ENCODE measurements at regions not wholly inside any gene's neighbourhood (a gene's known extent, or its start where the extent isn't known, plus 50 kb on each side); places are given as distances from the start of the nearest gene placed in this dataset.
A peak's percentile ranks its signal among the peaks of the same experiment; 100 is the strongest.

DNA sequence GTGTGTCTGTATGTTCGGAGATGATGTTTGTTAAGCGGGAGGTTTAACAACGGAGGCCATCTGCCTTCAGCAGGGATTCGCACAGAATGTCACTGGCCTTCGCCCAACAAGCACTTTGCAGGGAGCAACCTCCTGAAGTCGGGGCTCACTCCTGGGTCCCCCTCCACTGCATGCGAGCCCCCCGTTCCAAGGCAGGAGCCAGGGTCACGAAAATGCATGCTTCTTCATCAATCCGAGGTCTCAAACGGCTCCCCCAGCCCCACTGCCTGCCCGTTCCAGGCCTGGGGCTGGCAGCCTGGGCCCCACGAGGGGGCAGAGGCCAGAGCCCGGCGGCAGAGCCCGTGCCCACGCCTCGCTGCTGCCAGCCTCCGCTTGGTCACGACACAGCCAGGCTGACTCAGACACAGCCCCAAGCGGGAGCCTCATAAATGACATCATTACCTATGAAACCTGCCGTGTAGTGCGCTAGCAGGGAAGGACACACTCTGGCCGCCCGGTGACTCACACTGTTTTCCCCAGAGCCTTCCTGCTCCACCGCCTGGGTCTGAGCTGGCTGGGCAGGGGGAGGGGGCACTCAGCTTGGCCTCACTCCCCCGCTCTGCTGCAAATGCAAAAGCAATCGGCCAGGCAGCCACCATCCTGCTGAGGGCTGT is 169.5 kb upstream of the RTL1 start:
- Histone ChIP-seq H3K4me3 (no peak overlapping the region), H3K36me3 (replicated peaks) (no peaks in the 10 kb centered on the region), H3K27me3 (ENCODE audit: low read depth) (no peaks in the 10 kb centered on the region), H3K4me1 (no peaks in the 10 kb centered on the region), H3K9me3 (no peaks in the 10 kb centered on the region)
- peak in 1 of 2 experiments; percentile 49 for DNase-seq (ENCODE audit: low spot score in 2 of 2)
- in situ Hi-C loops (cut with MboI; ENCODE audit: low sequenced_read_pairs), result no loop called here

DNA sequence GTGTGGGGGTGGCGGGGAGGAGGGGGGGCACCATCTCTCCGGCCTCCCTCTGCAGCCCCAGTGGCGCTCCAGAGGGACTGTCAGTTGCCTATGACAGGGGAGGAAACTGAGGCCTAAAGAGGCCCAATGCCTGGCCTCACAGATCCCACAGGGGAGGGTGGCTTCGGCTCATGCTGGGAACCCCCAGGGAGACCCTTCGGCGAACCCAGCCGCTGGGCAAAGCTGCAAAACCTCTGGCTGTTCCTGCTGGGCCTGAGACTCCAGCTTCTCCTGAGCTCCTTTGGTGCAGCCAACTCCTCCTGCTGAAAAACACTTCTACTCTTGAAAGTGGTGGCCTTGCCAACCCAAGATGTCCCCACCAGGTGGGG is 170.1 kb upstream of the RTL1 start:
- Histone ChIP-seq H3K4me1 (no peaks in the 10 kb centered on the region), H3K9me3 (no peaks in the 10 kb centered on the region), H3K27me3 (ENCODE audit: low read depth) (no peaks in the 10 kb centered on the region), H3K4me3 (no peak overlapping the region), H3K36me3 (replicated peaks) (no peaks in the 10 kb centered on the region)
- DNase-seq (ENCODE audit: low spot score in 2 of 2), result no peak
- in situ Hi-C loops (cut with MboI; ENCODE audit: low sequenced_read_pairs), result no loop called here

GRCh38 chr14:101074196-101075024 is 170.9 kb upstream of the RTL1 start:
- no peaks in the 10 kb centered on the region for H3K4me1 ChIP-seq
- H3K27me3 ChIP-seq (ENCODE audit: low read depth), result peaks cover 2% of the 10 kb centered on the region; the same call in 1 of the 2 replicates
- H3K9me3 ChIP-seq, result no peaks in the 10 kb centered on the region
- H3K4me3 ChIP-seq, result no peak overlapping the region
- in situ Hi-C loops (cut with MboI; ENCODE audit: low sequenced_read_pairs), result no loop called here
- no peaks in the 10 kb centered on the region for H3K36me3 ChIP-seq (replicated peaks)
- DNase-seq (ENCODE audit: low spot score in 2 of 2), result no peak

DNA sequence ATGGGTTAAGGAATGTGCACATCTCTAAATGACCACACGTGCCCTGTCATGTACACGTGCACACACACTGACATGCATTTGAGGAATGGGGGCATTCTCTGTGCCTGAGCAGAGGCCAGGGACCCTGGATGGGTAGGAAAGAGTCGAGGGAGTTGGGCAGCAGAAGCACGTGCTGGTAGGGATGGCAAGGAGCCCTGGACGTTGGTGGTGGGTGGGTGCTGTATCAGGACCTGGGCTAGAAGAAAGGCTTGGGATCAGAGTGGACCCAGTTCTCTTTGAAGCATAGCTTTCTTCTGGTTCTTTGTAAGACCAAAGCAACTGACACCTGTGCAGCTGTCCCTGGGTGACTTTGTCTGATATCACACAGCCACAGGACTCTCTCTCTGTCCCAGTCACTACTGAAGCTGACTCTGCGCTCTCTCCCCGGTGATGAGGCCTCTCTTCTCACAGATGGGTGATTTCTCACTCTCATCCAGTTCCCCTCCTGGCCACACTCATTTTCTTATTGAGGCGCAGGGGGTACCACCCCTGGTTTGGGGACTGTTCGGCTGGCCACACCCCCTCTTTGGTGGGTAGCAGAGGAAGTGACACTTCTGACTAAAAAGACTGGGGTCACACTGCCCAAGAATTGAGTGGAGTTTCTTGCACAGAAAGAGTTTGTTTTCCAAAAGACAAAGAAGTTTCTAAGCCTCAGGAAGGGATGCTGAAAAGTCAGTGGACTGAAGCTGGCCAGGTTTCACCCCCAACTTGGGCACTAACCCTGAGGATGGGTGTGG is 171.7 kb upstream of the RTL1 start:
- in situ Hi-C loops (cut with MboI; ENCODE audit: low sequenced_read_pairs), result no loop called here
- DNase-seq (ENCODE audit: low spot score in 2 of 2), result no peak
- no peak overlapping the region for H3K4me3 ChIP-seq
- peaks cover 4% of the 10 kb centered on the region; the same call in 1 of the 2 replicates for H3K27me3 ChIP-seq (ENCODE audit: low read depth)
- H3K36me3 ChIP-seq (replicated peaks), result no peaks in the 10 kb centered on the region
- no peaks in the 10 kb centered on the region for H3K9me3 ChIP-seq
- no peaks in the 10 kb centered on the region for H3K4me1 ChIP-seq

DNA sequence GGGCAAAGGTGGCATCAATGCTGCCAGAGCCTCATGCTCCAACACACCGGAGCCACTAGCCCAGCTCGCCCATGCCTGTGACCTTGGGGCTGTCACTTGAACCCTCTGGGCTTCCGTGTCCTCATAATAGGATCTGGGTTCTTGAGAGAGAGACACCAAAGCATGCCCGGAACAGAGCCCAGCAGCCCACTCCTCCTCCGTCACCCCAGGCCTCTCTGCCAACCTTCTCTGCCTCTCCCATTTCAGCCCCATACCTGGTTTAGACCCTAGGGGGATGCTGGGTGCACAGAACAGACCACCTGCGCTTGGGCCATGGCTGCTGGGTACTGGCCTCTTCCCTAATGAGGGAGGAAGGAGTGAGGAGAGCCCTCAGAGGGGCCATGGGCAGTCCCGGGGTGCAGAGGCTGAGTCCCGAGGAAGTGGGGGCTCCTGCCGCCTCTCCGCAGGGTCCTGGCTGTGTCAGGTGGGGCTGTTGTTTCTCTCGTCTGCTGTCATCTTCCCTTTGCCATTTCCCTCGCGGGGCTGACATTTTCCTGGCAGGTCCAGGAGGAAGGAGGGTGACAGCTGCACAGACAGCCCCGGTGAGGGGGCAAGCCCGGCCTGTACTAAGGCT is 172.4 kb upstream of the RTL1 start:
- in situ Hi-C loops (cut with MboI; ENCODE audit: low sequenced_read_pairs), result no loop called here
- H3K36me3 ChIP-seq (replicated peaks), result no peaks in the 10 kb centered on the region
- no peaks in the 10 kb centered on the region for H3K4me1 ChIP-seq
- no peak for DNase-seq (ENCODE audit: low spot score in 2 of 2)
- H3K27me3 ChIP-seq (ENCODE audit: low read depth), result peaks cover 4% of the 10 kb centered on the region; the same call in 1 of the 2 replicates
- no peaks in the 10 kb centered on the region for H3K9me3 ChIP-seq
- no peak overlapping the region for H3K4me3 ChIP-seq

DNA sequence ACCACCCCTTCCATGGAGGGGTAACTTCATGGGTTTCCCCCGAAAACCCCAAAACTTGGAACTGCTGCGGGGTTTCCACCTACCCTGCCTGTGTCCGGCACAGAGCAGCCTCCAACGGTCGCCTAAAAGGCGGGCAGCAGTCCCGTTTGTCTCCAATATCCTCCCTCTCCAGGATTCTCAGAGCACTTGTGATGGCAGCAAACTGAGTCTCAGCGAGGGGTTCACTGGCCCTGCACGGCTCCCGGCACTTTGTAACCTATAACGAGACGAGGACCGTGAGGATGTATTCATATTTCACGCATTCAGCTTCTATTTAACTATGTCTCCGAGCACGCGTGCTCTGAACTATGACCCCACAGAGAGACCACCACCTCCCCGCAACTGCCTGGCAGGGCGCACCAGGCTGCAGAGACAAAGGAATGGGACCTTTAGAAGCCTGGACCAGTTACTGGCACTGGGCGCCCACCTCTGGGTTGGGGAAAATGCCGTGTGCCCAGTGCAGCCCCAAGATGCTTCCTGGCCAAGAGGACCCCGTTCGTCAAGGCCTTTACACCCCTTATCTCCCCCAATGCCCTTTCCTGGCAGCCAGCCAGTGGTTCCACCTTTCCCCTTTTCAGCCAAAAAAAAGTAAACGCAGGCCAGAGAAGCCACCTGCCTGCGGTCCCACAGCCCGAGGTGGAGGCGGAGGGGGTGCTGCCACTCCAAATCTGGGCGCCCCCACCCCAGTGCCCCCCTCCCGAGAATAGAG is 173.1 kb upstream of the RTL1 start:
- no peaks in the 10 kb centered on the region for H3K4me1 ChIP-seq
- no peak overlapping the region for H3K4me3 ChIP-seq
- in situ Hi-C loops (cut with MboI; ENCODE audit: low sequenced_read_pairs), result no loop called here
- H3K36me3 ChIP-seq (replicated peaks), result no peaks in the 10 kb centered on the region
- DNase-seq (ENCODE audit: low spot score in 2 of 2), result no peak
- peaks cover 6% of the 10 kb centered on the region; the same call in 1 of the 2 replicates for H3K27me3 ChIP-seq (ENCODE audit: low read depth)
- no peaks in the 10 kb centered on the region for H3K9me3 ChIP-seq

GRCh38 chr14:101077481-101078074 is 174.1 kb upstream of the RTL1 start:
- H3K36me3 ChIP-seq (replicated peaks), result no peaks in the 10 kb centered on the region
- no peak overlapping the region for H3K4me3 ChIP-seq
- DNase-seq (ENCODE audit: low spot score in 2 of 2), result peak in 1 of 2 experiments; percentile 29
- H3K4me1 ChIP-seq, result no peaks in the 10 kb centered on the region
- H3K9me3 ChIP-seq, result no peaks in the 10 kb centered on the region
- in situ Hi-C loops (cut with MboI; ENCODE audit: low sequenced_read_pairs), result no loop called here
- peaks cover 6% of the 10 kb centered on the region; the same call in 1 of the 2 replicates for H3K27me3 ChIP-seq (ENCODE audit: low read depth)

- no peak for DNase-seq (ENCODE audit: low spot score in 2 of 2)
- H3K9me3 ChIP-seq, result no peaks in the 10 kb centered on the region
- no peaks in the 10 kb centered on the region for H3K36me3 ChIP-seq (replicated peaks)
- H3K4me1 ChIP-seq, result no peaks in the 10 kb centered on the region
- in situ Hi-C loops (cut with MboI; ENCODE audit: low sequenced_read_pairs), result no loop called here
- H3K27me3 ChIP-seq (ENCODE audit: low read depth), result peaks cover 6% of the 10 kb centered on the region; the same call in 1 of the 2 replicates
- H3K4me3 ChIP-seq, result no peak overlapping the region
These were observed 174.8 kb upstream of the RTL1 start for GRCh38 chr14:101078170-101078891.

DNA sequence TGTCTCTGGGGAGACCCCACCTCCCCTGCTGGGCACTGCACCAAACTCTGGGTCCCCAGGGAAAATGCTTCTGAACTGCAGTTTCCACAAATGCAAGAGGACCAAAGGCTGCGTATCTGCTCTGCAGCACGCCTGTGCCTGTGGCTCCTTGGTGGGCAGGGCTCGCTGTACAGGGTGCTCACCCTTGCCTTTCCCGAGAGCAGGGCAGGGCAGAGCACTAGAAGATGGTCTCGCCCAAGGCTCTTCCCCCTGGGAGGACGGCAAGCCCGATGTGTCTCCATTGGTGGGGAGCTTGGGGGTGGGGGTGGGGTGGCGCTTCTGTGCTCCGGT is 175.3 kb upstream of the RTL1 start:
- Histone ChIP-seq H3K4me1 (no peaks in the 10 kb centered on the region), H3K36me3 (replicated peaks) (no peaks in the 10 kb centered on the region), H3K4me3 (no peak overlapping the region), H3K9me3 (no peaks in the 10 kb centered on the region), H3K27me3 (ENCODE audit: low read depth) (peaks cover 6% of the 10 kb centered on the region; the same call in 1 of the 2 replicates)
- no peak for DNase-seq (ENCODE audit: low spot score in 2 of 2)
- in situ Hi-C loops (cut with MboI; ENCODE audit: low sequenced_read_pairs), result no loop called here

DNA sequence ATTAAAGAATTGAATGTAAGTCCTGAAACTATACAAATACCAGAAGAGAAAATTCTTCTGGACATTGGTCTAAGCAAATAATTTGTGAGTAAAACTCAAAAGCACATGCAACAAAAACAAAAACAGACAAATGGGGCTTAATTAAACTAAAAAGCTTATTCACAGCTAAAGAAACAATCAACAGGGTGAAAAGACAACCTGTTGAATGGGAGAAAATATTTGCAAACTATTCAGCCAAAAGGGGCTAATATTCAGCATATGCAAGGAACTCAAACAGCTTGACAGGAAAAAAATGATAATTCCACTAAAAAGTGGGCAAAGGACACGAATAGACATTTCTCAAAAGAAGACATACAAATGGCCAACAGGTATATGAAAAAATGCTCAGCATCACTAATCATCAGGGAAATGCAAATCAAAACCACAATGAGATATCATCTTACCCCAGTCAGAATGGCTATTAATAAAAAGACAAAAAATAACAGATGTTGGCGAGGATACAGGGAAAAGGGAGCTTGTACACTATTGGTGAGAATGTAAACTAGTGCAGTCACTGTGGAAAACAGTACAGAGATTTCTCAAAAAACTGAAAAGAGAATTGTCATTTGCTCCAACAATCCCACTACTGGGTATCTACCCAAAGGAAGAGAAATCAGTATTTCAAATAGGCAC is 177.5 kb upstream of the RTL1 start:
- Histone ChIP-seq H3K36me3 (replicated peaks) (no peaks in the 10 kb centered on the region), H3K4me3 (no peak overlapping the region), H3K9me3 (no peaks in the 10 kb centered on the region), H3K4me1 (no peaks in the 10 kb centered on the region), H3K27me3 (ENCODE audit: low read depth) (peaks cover 6% of the 10 kb centered on the region; the same call in 1 of the 2 replicates)
- in situ Hi-C loops (cut with MboI; ENCODE audit: low sequenced_read_pairs), result no loop called here
- no peak for DNase-seq (ENCODE audit: low spot score in 2 of 2)

- no peak overlapping the region for H3K4me3 ChIP-seq
- peaks cover 6% of the 10 kb centered on the region; the same call in 1 of the 2 replicates for H3K27me3 ChIP-seq (ENCODE audit: low read depth)
- H3K36me3 ChIP-seq (replicated peaks), result no peaks in the 10 kb centered on the region
- H3K9me3 ChIP-seq, result no peaks in the 10 kb centered on the region
- H3K4me1 ChIP-seq, result no peaks in the 10 kb centered on the region
- in situ Hi-C loops (cut with MboI; ENCODE audit: low sequenced_read_pairs), result no loop called here
- no peak for DNase-seq (ENCODE audit: low spot score in 2 of 2)
These were observed 178.5 kb upstream of the RTL1 start for GRCh38 chr14:101082036-101082435.
